Thymus (tissue), 11 donors: ENCODE measurements at regions not wholly inside any gene's neighbourhood (a gene's known extent, or its start where the extent isn't known, plus 50 kb on each side); places are given as distances from the start of the nearest gene placed in this dataset.
"Not testable (repeated sequence)": the region's sequence is repeated elsewhere in the genome, so short reads cannot be mapped to it uniquely, and the experiment has no call there.

Experiments
- DNase-seq, 9 donors: peaks; one replicate each; pipeline ENCODE4 v3.0.0-alpha.2; 2013; ENCODE audit warnings: low spot score in 9 of 9, low read depth in 6 of 9, missing footprints in 1 of 9
- H3K27ac ChIP-seq, 2 donors: one replicate each; pipeline ENCODE4 v1.5.1; 2013; ENCODE audit warnings: control low read depth in 1 of 2, low read depth in 1 of 2, low read length in 1 of 2, mild to moderate bottlenecking in 1 of 2, moderate library complexity in 1 of 2
- H3K27me3 ChIP-seq, 2 donors: one replicate each; pipeline ENCODE4 v1.5.1; 2013; ENCODE audit warnings: low read length in 1 of 2; ENCODE audit not compliant: control insufficient read depth in 2 of 2, insufficient read depth in 1 of 2
- H3K36me3 ChIP-seq, 2 donors: one replicate each; pipeline ENCODE4 v1.5.1; 2013; ENCODE audit warnings: low read length in 1 of 2, mild to moderate bottlenecking in 1 of 2, moderate library complexity in 1 of 2; ENCODE audit not compliant: control insufficient read depth in 2 of 2, insufficient read depth in 2 of 2
- H3K4me1 ChIP-seq, 2 donors: one replicate each; pipeline ENCODE4 v1.5.1; 2013; ENCODE audit warnings: low read length in 2 of 2; ENCODE audit not compliant: control insufficient read depth in 2 of 2, insufficient read depth in 2 of 2
- H3K4me3 ChIP-seq, 2 donors: one replicate each; pipeline ENCODE4 v1.5.1; 2013; ENCODE audit warnings: low read length in 2 of 2, control low read depth in 1 of 2, mild to moderate bottlenecking in 1 of 2
- H3K9me3 ChIP-seq, 2 donors: one replicate each; pipeline ENCODE4 v1.5.1; 2013; ENCODE audit warnings: low read length in 1 of 2, mild to moderate bottlenecking in 1 of 2; ENCODE audit not compliant: control insufficient read depth in 2 of 2, insufficient read depth in 1 of 2
- WGBS: extraction: QIAGEN DNeasy Blood & Tissue Kit; methylation state at CpG from one replicate; pipeline ENCODE4 v1.1.7; 2013; 5-methylcytosine and 5-hydroxymethylcytosine counted together
- donor health status: healthy.

- Histone ChIP-seq H3K36me3 (no peaks in the 10 kb centered on the region), H3K4me3 (no peak overlapping the region), H3K27me3 (no peaks in the 10 kb centered on the region), H3K9me3 (no peaks in the 10 kb centered on the region), H3K27ac (no peak overlapping the region), H3K4me1 (no peaks in the 10 kb centered on the region)
- no peak for DNase-seq
- WGBS, result 91% methylated on average over 1 of the region's 1 CpG
Observed at GRCh38 chr9:28976684-28977083, 1403.4 kb upstream of the C9orf72 start.

- no peaks in the 10 kb centered on the region for H3K36me3 ChIP-seq
- no peaks in the 10 kb centered on the region for H3K27me3 ChIP-seq
- WGBS, result 56% methylated on average over 1 of the region's 1 CpG
- no peak overlapping the region for H3K27ac ChIP-seq
- no peaks in the 10 kb centered on the region for H3K4me1 ChIP-seq
- H3K9me3 ChIP-seq, result no peaks in the 10 kb centered on the region
- no peak for DNase-seq
- H3K4me3 ChIP-seq, result no peak overlapping the region
Observed at GRCh38 chr9:28981129-28981528, 1407.8 kb upstream of the C9orf72 start.

GRCh38 chr9:28981711-28982110, 1408.4 kb upstream of the C9orf72 start:
- Histone ChIP-seq H3K27ac (no peak overlapping the region), H3K27me3 (no peaks in the 10 kb centered on the region), H3K36me3 (no peaks in the 10 kb centered on the region), H3K4me3 (no peak overlapping the region), H3K9me3 (no peaks in the 10 kb centered on the region), H3K4me1 (no peaks in the 10 kb centered on the region)
- WGBS, result 99% methylated on average over 1 of the region's 1 CpG
- no peak for DNase-seq

- Histone ChIP-seq H3K4me3 (no peak overlapping the region), H3K9me3 (no peaks in the 10 kb centered on the region), H3K27me3 (no peaks in the 10 kb centered on the region), H3K4me1 (no peaks in the 10 kb centered on the region), H3K36me3 (no peaks in the 10 kb centered on the region), H3K27ac (no peak overlapping the region)
- DNase-seq, result no peak
- 89% methylated on average over 3 of the region's 3 CpGs for WGBS
Observed at GRCh38 chr9:28984016-28984415, 1410.7 kb upstream of the C9orf72 start.

GRCh38 chr9:28990009-28990408, 1416.7 kb upstream of the C9orf72 start:
- DNase-seq, H3K9me3 ChIP-seq, H3K4me1 ChIP-seq, H3K4me3 ChIP-seq, H3K27ac ChIP-seq, H3K36me3 ChIP-seq, H3K27me3 ChIP-seq: not testable (repeated sequence)
- 93% methylated on average over 12 of the region's 12 CpGs for WGBS

GRCh38 chr9:28999057-28999456, 1425.8 kb upstream of the C9orf72 start:
- no peak for DNase-seq
- no peaks in the 10 kb centered on the region for H3K36me3 ChIP-seq
- no peak overlapping the region for H3K27ac ChIP-seq
- H3K4me1 ChIP-seq, result no peaks in the 10 kb centered on the region
- no peak overlapping the region for H3K4me3 ChIP-seq
- H3K9me3 ChIP-seq, result no peaks in the 10 kb centered on the region
- H3K27me3 ChIP-seq, result no peaks in the 10 kb centered on the region

- no peaks in the 10 kb centered on the region for H3K36me3 ChIP-seq
- no peak overlapping the region for H3K4me3 ChIP-seq
- 88% methylated on average over 3 of the region's 3 CpGs for WGBS
- H3K27me3 ChIP-seq, result no peaks in the 10 kb centered on the region
- DNase-seq, result no peak
- no peak overlapping the region for H3K27ac ChIP-seq
- no peaks in the 10 kb centered on the region for H3K4me1 ChIP-seq
- no peaks in the 10 kb centered on the region for H3K9me3 ChIP-seq
Observed at GRCh38 chr9:28999806-29000205, 1426.5 kb upstream of the C9orf72 start.

GRCh38 chr9:29001006-29001405, 1427.7 kb upstream of the C9orf72 start:
- Histone ChIP-seq H3K27me3 (no peaks in the 10 kb centered on the region), H3K27ac (no peak overlapping the region), H3K9me3 (no peaks in the 10 kb centered on the region), H3K36me3 (no peaks in the 10 kb centered on the region), H3K4me1 (no peaks in the 10 kb centered on the region), H3K4me3 (no peak overlapping the region)
- DNase-seq, result no peak
- 70% methylated on average over 3 of the region's 3 CpGs for WGBS

- Histone ChIP-seq H3K27me3 (no peaks in the 10 kb centered on the region), H3K4me1 (no peaks in the 10 kb centered on the region), H3K9me3 (no peaks in the 10 kb centered on the region), H3K4me3 (no peak overlapping the region), H3K36me3 (no peaks in the 10 kb centered on the region), H3K27ac (no peak overlapping the region)
- whole genome bisulfite sequencing, result 50% methylated on average over 1 of the region's 1 CpG
- no peak for DNase-seq
Observed at GRCh38 chr9:29004988-29005387, 1431.7 kb upstream of the C9orf72 start.

GRCh38 chr9:29006628-29007027, 1433.3 kb upstream of the C9orf72 start:
- Histone ChIP-seq H3K36me3 (no peaks in the 10 kb centered on the region), H3K27ac (no peak overlapping the region), H3K9me3 (no peaks in the 10 kb centered on the region), H3K27me3 (no peaks in the 10 kb centered on the region), H3K4me3 (no peak overlapping the region), H3K4me1 (no peaks in the 10 kb centered on the region)
- WGBS, result 89% methylated on average over 4 of the region's 4 CpGs
- DNase-seq, result no peak
